NCI-H2029 (cell line): ENCODE measurements at regions not wholly inside any gene's neighbourhood (a gene's known extent, or its start where the extent isn't known, plus 50 kb on each side); places are given as distances from the start of the nearest gene placed in this dataset.

Experiments used
- DNase-seq: peaks from one replicate; lab custom pipeline; 2025; lab: John Stamatoyannopoulos, UW

- DNase-seq: no peak
Measured at GRCh38 chr19:29096896-29097295, 116.1 kb downstream of the UQCRFS1 start.

GRCh38 chr19:29093553-29093908 lies 119.4 kb downstream of the UQCRFS1 start:
- no peak for DNase-seq

GRCh38 chr19:29092712-29093552 lies 120.0 kb downstream of the UQCRFS1 start:
- DNase-seq: no peak

- no peak for DNase-seq
Measured at GRCh38 chr19:29090783-29091526, 122.0 kb downstream of the UQCRFS1 start.

GRCh38 chr19:29089315-29089870 lies 123.6 kb downstream of the UQCRFS1 start:
- DNase-seq: no peak

- DNase-seq: no peak
Measured at GRCh38 chr19:29088761-29089160, 124.2 kb downstream of the UQCRFS1 start.

- DNase-seq: no peak
Measured at GRCh38 chr19:29086646-29087045, 126.3 kb downstream of the UQCRFS1 start.

GRCh38 chr19:29086182-29086581 lies 126.8 kb downstream of the UQCRFS1 start:
- no peak for DNase-seq

- no peak for DNase-seq
Measured at GRCh38 chr19:29085630-29086029, 127.3 kb downstream of the UQCRFS1 start.

GRCh38 chr19:29085206-29085605 lies 127.7 kb downstream of the UQCRFS1 start:
- no peak for DNase-seq

- DNase-seq: no peak
Measured at GRCh38 chr19:29084266-29084665, 128.7 kb downstream of the UQCRFS1 start.

- no peak for DNase-seq
Measured at GRCh38 chr19:29083863-29084262, 129.1 kb downstream of the UQCRFS1 start.

- no peak for DNase-seq
Measured at GRCh38 chr19:29079356-29080032, 133.5 kb downstream of the UQCRFS1 start.

GRCh38 chr19:29076963-29077362 lies 136.0 kb downstream of the UQCRFS1 start:
- DNase-seq: no peak

- no peak for DNase-seq
Measured at GRCh38 chr19:29076161-29076560, 136.8 kb downstream of the UQCRFS1 start.

- DNase-seq: no peak
Measured at GRCh38 chr19:29075149-29075548, 137.8 kb downstream of the UQCRFS1 start.

GRCh38 chr19:29074579-29074978 lies 138.4 kb downstream of the UQCRFS1 start:
- DNase-seq: no peak

- DNase-seq: no peak
Measured at GRCh38 chr19:29067831-29068230, 145.1 kb downstream of the UQCRFS1 start.

GRCh38 chr19:29062475-29063435 lies 150.2 kb downstream of the UQCRFS1 start:
- DNase-seq: no peak

GRCh38 chr19:29060813-29061364 lies 152.1 kb downstream of the UQCRFS1 start:
- DNase-seq: no peak

- DNase-seq: no peak
Measured at GRCh38 chr19:29056535-29056934, 156.4 kb downstream of the UQCRFS1 start.
